ENCODE measurements at regions not wholly inside any gene's neighbourhood (a gene's known extent, or its start where the extent isn't known, plus 50 kb on each side); places are given as distances from the start of the nearest gene placed in this dataset.

DNA sequence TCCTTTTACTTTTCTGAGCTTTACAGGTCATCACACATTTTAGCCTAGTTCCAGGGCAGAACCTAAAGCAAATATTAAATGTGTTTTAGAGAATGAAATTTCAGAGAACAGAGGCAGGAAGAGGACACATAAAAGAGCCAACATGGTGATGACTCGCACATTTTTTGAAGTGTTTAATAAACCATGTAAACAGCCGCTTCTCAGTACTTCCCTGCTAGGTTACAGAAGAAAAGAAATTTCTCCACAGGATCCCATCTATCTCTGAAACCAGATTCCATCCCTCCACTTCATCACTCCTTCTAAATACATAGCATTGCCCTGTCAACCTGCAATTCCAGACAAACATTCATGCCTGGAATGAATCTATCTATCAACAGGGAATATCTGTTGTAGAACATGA, 949.5 kb upstream of the PCDH7 start:
- TF ChIP-seq MED1 (CRISPR knock-in tag; IDR thresholded peaks at IDR 0.05) (no peak), SRSF4 (IDR thresholded peaks at IDR 0.05; ENCODE audit: low read depth, low read length, poor library complexity, severe bottlenecking) (no peak), HCFC1 (IDR thresholded peaks at IDR 0.05; ENCODE audit: low read depth, low read length) (no peak), REPIN1 (CRISPR knock-in tag; IDR thresholded peaks at IDR 0.05; ENCODE audit: borderline replicate concordance, low read depth) (no peak), CREB1 (IDR thresholded peaks at IDR 0.05) (no peak), CREB1 (CRISPR knock-in tag; IDR thresholded peaks at IDR 0.05) (no peak), HIVEP1 (CRISPR knock-in tag; IDR thresholded peaks at IDR 0.05) (no peak)
- TF ChIP-seq, protein P1, sequence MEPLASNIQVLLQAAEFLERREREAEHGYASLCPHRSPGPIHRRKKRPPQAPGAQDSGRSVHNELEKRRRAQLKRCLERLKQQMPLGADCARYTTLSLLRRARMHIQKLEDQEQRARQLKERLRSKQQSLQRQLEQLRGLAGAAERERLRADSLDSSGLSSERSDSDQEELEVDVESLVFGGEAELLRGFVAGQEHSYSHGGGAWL (CRISPR knock-in tag; IDR thresholded peaks at IDR 0.05): no peak
- TF ChIP-seq, protein P2, sequence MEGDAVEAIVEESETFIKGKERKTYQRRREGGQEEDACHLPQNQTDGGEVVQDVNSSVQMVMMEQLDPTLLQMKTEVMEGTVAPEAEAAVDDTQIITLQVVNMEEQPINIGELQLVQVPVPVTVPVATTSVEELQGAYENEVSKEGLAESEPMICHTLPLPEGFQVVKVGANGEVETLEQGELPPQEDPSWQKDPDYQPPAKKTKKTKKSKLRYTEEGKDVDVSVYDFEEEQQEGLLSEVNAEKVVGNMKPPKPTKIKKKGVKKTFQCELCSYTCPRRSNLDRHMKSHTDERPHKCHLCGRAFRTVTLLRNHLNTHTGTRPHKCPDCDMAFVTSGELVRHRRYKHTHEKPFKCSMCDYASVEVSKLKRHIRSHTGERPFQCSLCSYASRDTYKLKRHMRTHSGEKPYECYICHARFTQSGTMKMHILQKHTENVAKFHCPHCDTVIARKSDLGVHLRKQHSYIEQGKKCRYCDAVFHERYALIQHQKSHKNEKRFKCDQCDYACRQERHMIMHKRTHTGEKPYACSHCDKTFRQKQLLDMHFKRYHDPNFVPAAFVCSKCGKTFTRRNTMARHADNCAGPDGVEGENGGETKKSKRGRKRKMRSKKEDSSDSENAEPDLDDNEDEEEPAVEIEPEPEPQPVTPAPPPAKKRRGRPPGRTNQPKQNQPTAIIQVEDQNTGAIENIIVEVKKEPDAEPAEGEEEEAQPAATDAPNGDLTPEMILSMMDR (CRISPR knock-in tag; IDR thresholded peaks at IDR 0.05): no peak
- TF ChIP-seq, protein P3, sequence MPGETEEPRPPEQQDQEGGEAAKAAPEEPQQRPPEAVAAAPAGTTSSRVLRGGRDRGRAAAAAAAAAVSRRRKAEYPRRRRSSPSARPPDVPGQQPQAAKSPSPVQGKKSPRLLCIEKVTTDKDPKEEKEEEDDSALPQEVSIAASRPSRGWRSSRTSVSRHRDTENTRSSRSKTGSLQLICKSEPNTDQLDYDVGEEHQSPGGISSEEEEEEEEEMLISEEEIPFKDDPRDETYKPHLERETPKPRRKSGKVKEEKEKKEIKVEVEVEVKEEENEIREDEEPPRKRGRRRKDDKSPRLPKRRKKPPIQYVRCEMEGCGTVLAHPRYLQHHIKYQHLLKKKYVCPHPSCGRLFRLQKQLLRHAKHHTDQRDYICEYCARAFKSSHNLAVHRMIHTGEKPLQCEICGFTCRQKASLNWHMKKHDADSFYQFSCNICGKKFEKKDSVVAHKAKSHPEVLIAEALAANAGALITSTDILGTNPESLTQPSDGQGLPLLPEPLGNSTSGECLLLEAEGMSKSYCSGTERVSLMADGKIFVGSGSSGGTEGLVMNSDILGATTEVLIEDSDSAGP (CRISPR knock-in tag; IDR thresholded peaks at IDR 0.05; ENCODE audit: borderline replicate concordance): no peak
- TF ChIP-seq, protein P4, sequence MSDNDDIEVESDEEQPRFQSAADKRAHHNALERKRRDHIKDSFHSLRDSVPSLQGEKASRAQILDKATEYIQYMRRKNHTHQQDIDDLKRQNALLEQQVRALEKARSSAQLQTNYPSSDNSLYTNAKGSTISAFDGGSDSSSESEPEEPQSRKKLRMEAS (IDR thresholded peaks at IDR 0.05): no peak
